ENCODE measurements at regions not wholly inside any gene's neighbourhood (a gene's known extent, or its start where the extent isn't known, plus 50 kb on each side); places are given as distances from the start of the nearest gene placed in this dataset.

DNA sequence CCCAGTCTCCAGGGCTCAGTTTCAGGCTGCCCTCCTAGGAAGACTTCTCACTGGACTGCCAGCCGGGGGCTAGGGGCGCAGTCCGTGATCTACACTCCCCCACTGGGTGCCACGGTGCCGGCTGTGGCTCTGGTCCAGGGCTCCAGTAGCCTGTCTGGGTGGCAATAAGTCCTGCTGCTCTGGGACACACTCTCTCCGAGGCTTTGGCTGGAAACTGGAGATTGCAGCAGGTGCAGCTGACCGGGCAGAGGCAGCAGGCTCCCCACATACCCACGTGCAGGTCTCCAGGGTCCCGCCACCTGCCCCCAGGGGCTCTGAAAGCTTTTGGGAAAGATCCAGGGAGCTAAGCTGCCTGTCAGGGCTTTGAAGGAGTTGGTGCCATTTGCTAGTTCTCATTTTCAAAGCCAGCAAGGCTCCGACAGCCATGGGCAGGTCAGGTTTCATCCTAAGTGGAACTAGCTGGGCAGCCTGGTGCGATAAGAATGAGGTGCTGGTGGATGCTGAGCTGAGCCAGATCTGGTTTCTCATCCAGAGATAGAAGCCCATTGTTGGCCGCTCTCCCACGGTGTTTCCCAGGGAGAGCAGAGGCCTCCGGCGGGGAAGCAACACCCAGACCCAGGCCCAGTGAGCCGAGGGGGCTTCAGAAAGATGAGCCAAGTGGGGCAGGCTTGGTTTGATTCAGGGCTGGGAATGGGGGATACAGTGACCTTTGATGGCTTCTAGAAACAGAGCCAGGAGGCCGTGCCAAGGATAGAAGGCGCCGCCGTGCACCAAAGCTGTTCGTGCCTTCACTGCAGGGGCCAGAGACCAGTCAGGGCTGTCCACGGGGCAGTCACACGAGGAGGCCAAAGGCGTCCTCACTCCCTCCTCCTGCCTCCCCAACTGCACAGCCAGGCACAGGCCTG, 141.7 kb upstream of the GPC1 start:
- Histone ChIP-seq H3K4me1 (replicated peaks in 1 of 2) (no peaks in the 10 kb centered on the region), H3K36me3 (replicated peaks in 1 of 2) (no peaks in the 10 kb centered on the region), H3K4me3 (no peak overlapping the region), H3K27ac (no peak overlapping the region), H3K27me3 (no peaks in the 10 kb centered on the region), H3K9me3 (replicated peaks in 1 of 3) (no peaks in the 10 kb centered on the region)
- 79 to 89% (median 87%) methylated on average over 5 to 24 of the region's 24 CpGs for WGBS, 4 donors
- peak in 2 of 7 donors; percentile 15 to 20 for DNase-seq
- intact Hi-C loops (cut with DNase I) = no loop called here
- TF ChIP-seq, protein P1, sequence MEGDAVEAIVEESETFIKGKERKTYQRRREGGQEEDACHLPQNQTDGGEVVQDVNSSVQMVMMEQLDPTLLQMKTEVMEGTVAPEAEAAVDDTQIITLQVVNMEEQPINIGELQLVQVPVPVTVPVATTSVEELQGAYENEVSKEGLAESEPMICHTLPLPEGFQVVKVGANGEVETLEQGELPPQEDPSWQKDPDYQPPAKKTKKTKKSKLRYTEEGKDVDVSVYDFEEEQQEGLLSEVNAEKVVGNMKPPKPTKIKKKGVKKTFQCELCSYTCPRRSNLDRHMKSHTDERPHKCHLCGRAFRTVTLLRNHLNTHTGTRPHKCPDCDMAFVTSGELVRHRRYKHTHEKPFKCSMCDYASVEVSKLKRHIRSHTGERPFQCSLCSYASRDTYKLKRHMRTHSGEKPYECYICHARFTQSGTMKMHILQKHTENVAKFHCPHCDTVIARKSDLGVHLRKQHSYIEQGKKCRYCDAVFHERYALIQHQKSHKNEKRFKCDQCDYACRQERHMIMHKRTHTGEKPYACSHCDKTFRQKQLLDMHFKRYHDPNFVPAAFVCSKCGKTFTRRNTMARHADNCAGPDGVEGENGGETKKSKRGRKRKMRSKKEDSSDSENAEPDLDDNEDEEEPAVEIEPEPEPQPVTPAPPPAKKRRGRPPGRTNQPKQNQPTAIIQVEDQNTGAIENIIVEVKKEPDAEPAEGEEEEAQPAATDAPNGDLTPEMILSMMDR (IDR thresholded peaks at IDR 0.05) = no peak
- no peak for TF ChIP-seq POLR2A (IDR thresholded peaks at IDR 0.05)

DNA sequence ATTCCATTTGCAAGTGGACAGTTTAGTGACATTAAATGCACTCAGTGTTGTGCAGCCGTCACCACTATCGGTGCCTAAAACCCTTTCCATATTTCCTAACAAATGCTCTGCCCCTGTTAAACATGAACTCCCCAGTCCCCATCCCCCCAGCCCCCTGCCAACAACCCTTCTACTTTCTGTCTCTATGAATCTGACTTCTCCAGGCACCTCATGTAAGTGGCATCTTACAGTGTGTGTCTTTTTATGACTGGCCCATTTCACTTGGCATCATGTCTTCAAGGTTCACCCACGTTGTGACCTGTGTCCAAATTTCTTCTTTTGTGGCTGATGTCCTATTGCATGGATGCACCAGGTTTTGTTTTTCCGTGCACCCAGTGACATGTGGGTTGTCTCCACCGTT, 140.9 kb upstream of the GPC1 start:
- Histone ChIP-seq H3K27ac (no peak overlapping the region), H3K36me3 (replicated peaks in 1 of 2) (no peaks in the 10 kb centered on the region), H3K27me3 (no peaks in the 10 kb centered on the region), H3K4me3 (no peak overlapping the region), H3K9me3 (replicated peaks in 1 of 3) (no peaks in the 10 kb centered on the region), H3K4me1 (replicated peaks in 1 of 2) (no peaks in the 10 kb centered on the region)
- TF ChIP-seq POLR2A (IDR thresholded peaks at IDR 0.05) = no peak
- TF ChIP-seq, protein P1 (IDR thresholded peaks at IDR 0.05) = no peak
- intact Hi-C loops (cut with DNase I) = no loop called here
- WGBS, 4 donors = 77 to 85% (median 83%) methylated on average over 5 of the region's 5 CpGs
- DNase-seq = peak in 1 of 7 donors; percentile 24

DNA sequence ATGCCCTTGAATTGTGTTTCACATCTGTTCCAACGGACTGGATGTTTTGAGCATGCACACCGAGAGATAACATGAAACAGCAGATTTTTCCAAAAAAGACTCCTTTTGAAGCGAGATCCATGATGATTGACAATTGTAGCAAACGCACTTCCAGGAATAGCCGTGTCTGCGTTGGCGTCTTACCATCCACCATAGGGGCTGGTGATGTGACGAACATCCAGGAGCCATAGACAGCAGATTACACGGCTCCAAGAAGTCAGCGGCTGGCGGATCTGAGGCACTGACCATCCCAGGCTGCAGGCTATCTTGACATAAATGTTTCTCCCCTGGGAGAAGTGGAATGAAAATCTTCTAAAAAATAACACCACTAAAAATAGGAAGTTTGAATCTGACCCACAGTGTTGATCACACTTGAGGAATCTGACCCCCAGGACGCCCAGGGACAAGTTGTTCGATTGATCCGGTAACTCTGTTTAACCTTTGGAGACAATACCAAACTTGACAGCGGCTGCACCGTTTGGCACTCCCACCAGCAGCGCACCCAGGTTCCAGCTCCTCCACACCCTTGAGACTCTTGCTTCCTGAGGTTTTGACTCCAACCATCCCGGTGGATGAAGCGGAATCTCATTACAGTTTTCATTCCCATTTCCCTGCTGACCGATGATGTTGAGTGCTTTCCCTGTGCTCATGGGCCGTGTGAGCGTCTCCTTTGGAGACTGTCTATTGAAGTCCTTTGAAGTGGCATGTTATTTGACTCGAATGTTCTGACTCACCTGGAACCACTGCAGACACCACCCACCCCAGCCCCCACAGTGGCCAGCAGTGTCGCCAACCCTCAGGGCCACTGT, 140.0 kb upstream of the GPC1 start:
- H3K4me1 ChIP-seq (replicated peaks in 1 of 2) = no peaks in the 10 kb centered on the region
- TF ChIP-seq, protein P1 (IDR thresholded peaks at IDR 0.05) = no peak
- no peak for TF ChIP-seq POLR2A (IDR thresholded peaks at IDR 0.05)
- WGBS, 4 donors = 71 to 83% (median 77%) methylated on average over 24 of the region's 24 CpGs
- H3K4me3 ChIP-seq = no peak overlapping the region
- peak overlapping the region in 1 of 5 donors; percentile 32 for H3K27ac ChIP-seq
- H3K27me3 ChIP-seq = no peaks in the 10 kb centered on the region
- intact Hi-C loops (cut with DNase I) = no loop called here
- H3K36me3 ChIP-seq (replicated peaks in 1 of 2) = no peaks in the 10 kb centered on the region
- H3K9me3 ChIP-seq (replicated peaks in 1 of 3) = no peaks in the 10 kb centered on the region
- DNase-seq = peak in 2 of 7 donors; percentile 23 to 58

DNA sequence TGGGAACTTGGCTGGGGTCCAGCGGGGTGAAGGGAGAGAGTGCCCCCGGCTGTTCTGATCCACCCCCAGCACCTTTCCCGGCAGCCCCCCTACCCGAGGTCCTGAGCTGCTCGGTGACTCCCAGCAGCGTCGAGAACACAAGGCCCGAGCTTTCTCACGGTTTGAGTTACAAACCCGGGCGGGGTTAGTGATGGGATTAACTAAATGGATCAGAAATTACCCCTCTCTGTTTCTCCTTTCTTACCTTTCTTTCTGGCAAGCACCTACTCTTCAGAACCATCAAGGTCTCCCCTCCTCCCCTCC, 139.4 kb upstream of the GPC1 start:
- Histone ChIP-seq H3K4me1 (replicated peaks in 1 of 2) (no peaks in the 10 kb centered on the region), H3K9me3 (replicated peaks in 1 of 3) (no peaks in the 10 kb centered on the region), H3K36me3 (replicated peaks in 1 of 2) (no peaks in the 10 kb centered on the region), H3K4me3 (no peak overlapping the region), H3K27me3 (no peaks in the 10 kb centered on the region), H3K27ac (peak overlapping the region in 1 of 5 donors; percentile 32)
- TF ChIP-seq, protein P1 (IDR thresholded peaks at IDR 0.05) = no peak
- no peak for TF ChIP-seq POLR2A (IDR thresholded peaks at IDR 0.05)
- intact Hi-C loops (cut with DNase I) = no loop called here
- DNase-seq = peak in 2 of 7 donors; percentile 17 to 41
- 83 to 87% (median 85%) methylated on average over 11 of the region's 11 CpGs for WGBS, 4 donors
